Mucosa of rectum (tissue), 2 donors: ENCODE measurements at regions not wholly inside any gene's neighbourhood (a gene's known extent, or its start where the extent isn't known, plus 50 kb on each side); places are given as distances from the start of the nearest gene placed in this dataset.
"Not testable (repeated sequence)": the region's sequence is repeated elsewhere in the genome, so short reads cannot be mapped to it uniquely, and the experiment has no call there.

Source experiments
- H3K27ac ChIP-seq, 2 donors: one replicate each; pipeline ENCODE4 v1.7.0; 2013; ENCODE audit warnings: inconsistent platforms in 2 of 2, low read depth in 2 of 2, low read length in 2 of 2
- H3K27me3 ChIP-seq, 2 donors: one replicate each; pipeline ENCODE4 v1.7.0; 2013; ENCODE audit warnings: low read length in 2 of 2; ENCODE audit not compliant: control insufficient read depth in 2 of 2, insufficient read depth in 2 of 2
- H3K36me3 ChIP-seq, 2 donors: one replicate each; pipeline ENCODE4 v1.7.0; 2013; ENCODE audit warnings: low read length in 2 of 2; ENCODE audit not compliant: control insufficient read depth in 2 of 2, insufficient read depth in 2 of 2
- H3K4me1 ChIP-seq, 2 donors: one replicate each; pipeline ENCODE4 v1.7.0; 2013; ENCODE audit warnings: low read length in 2 of 2, mild to moderate bottlenecking in 1 of 2; ENCODE audit not compliant: control insufficient read depth in 2 of 2, insufficient read depth in 2 of 2
- H3K4me3 ChIP-seq, 2 donors: one replicate each; pipeline ENCODE4 v1.7.0; 2013; ENCODE audit warnings: low read length in 2 of 2
- H3K9ac ChIP-seq, 2 donors: one replicate each; pipeline ENCODE4 v1.7.0; 2013; ENCODE audit warnings: low read length in 2 of 2, low read depth in 1 of 2, mild to moderate bottlenecking in 1 of 2
- H3K9me3 ChIP-seq, 2 donors: one replicate each; pipeline ENCODE4 v1.7.0; 2013; ENCODE audit warnings: low read length in 2 of 2; ENCODE audit not compliant: control insufficient read depth in 2 of 2
- donor health status: healthy.
- donor health status: Normal muscosa, but diverticular disease.

GRCh38 chr7:123327661-123328060, 127.9 kb upstream of the SLC13A1 start:
- H3K4me1 ChIP-seq, result no peaks in the 10 kb centered on the region
- H3K27me3 ChIP-seq, result no peaks in the 10 kb centered on the region
- no peaks in the 10 kb centered on the region for H3K36me3 ChIP-seq
- peaks cover 0 to 9% of the 10 kb centered on the region in 2 donors for H3K9me3 ChIP-seq
- no peak overlapping the region for H3K4me3 ChIP-seq
- no peak overlapping the region for H3K27ac ChIP-seq
- H3K9ac ChIP-seq, result no peak overlapping the region

GRCh38 chr7:123324283-123324682, 124.5 kb upstream of the SLC13A1 start:
- Histone ChIP-seq H3K27ac (no peak overlapping the region), H3K27me3 (no peaks in the 10 kb centered on the region), H3K4me3 (no peak overlapping the region), H3K36me3 (no peaks in the 10 kb centered on the region), H3K9me3 (peaks cover 0 to 9% of the 10 kb centered on the region in 2 donors), H3K4me1 (no peaks in the 10 kb centered on the region), H3K9ac (no peak overlapping the region)

GRCh38 chr7:123323689-123324088, 123.9 kb upstream of the SLC13A1 start:
- Histone ChIP-seq H3K9me3 (peaks cover 0 to 9% of the 10 kb centered on the region in 2 donors), H3K36me3 (no peaks in the 10 kb centered on the region), H3K27me3 (no peaks in the 10 kb centered on the region), H3K4me1 (no peaks in the 10 kb centered on the region), H3K9ac (no peak overlapping the region), H3K4me3 (no peak overlapping the region), H3K27ac (no peak overlapping the region)

GRCh38 chr7:123321578-123321977, 121.8 kb upstream of the SLC13A1 start:
- not testable (repeated sequence) for H3K27me3 ChIP-seq, H3K4me3 ChIP-seq, H3K9ac ChIP-seq, H3K4me1 ChIP-seq, H3K9me3 ChIP-seq, H3K27ac ChIP-seq, H3K36me3 ChIP-seq

- Histone ChIP-seq H3K4me1 (no peaks in the 10 kb centered on the region), H3K27ac (no peak overlapping the region), H3K4me3 (no peak overlapping the region), H3K9me3 (peaks cover 0 to 9% of the 10 kb centered on the region in 2 donors), H3K36me3 (no peaks in the 10 kb centered on the region), H3K9ac (no peak overlapping the region), H3K27me3 (no peaks in the 10 kb centered on the region)
Observed at GRCh38 chr7:123319911-123320310, 120.1 kb upstream of the SLC13A1 start.

GRCh38 chr7:123314886-123315285, 115.1 kb upstream of the SLC13A1 start:
- H3K9me3 ChIP-seq, result no peaks in the 10 kb centered on the region
- no peak overlapping the region for H3K4me3 ChIP-seq
- no peaks in the 10 kb centered on the region for H3K4me1 ChIP-seq
- H3K9ac ChIP-seq, result no peak overlapping the region
- no peaks in the 10 kb centered on the region for H3K36me3 ChIP-seq
- no peak overlapping the region for H3K27ac ChIP-seq
- no peaks in the 10 kb centered on the region for H3K27me3 ChIP-seq

- Histone ChIP-seq H3K27me3 (no peaks in the 10 kb centered on the region), H3K4me3 (no peak overlapping the region), H3K9ac (no peak overlapping the region), H3K27ac (no peak overlapping the region), H3K9me3 (no peaks in the 10 kb centered on the region), H3K36me3 (no peaks in the 10 kb centered on the region), H3K4me1 (no peaks in the 10 kb centered on the region)
Observed at GRCh38 chr7:123308254-123308951, 108.6 kb upstream of the SLC13A1 start.

GRCh38 chr7:123305840-123306375, 106.1 kb upstream of the SLC13A1 start:
- Histone ChIP-seq H3K36me3 (no peaks in the 10 kb centered on the region), H3K9ac (no peak overlapping the region), H3K4me1 (no peaks in the 10 kb centered on the region), H3K4me3 (no peak overlapping the region), H3K27me3 (no peaks in the 10 kb centered on the region), H3K27ac (no peak overlapping the region), H3K9me3 (no peaks in the 10 kb centered on the region)

GRCh38 chr7:123303926-123304325, 104.2 kb upstream of the SLC13A1 start:
- H3K27ac ChIP-seq, result no peak overlapping the region
- H3K4me3 ChIP-seq, result no peak overlapping the region
- H3K9ac ChIP-seq, result no peak overlapping the region
- H3K9me3 ChIP-seq, result no peaks in the 10 kb centered on the region
- no peaks in the 10 kb centered on the region for H3K27me3 ChIP-seq
- H3K36me3 ChIP-seq, result no peaks in the 10 kb centered on the region
- H3K4me1 ChIP-seq, result no peaks in the 10 kb centered on the region

GRCh38 chr7:123296965-123297364, 97.2 kb upstream of the SLC13A1 start:
- no peak overlapping the region for H3K9ac ChIP-seq
- no peaks in the 10 kb centered on the region for H3K9me3 ChIP-seq
- H3K27me3 ChIP-seq, result no peaks in the 10 kb centered on the region
- H3K36me3 ChIP-seq, result no peaks in the 10 kb centered on the region
- H3K27ac ChIP-seq, result no peak overlapping the region
- no peak overlapping the region for H3K4me3 ChIP-seq
- peaks cover 0 to 2% of the 10 kb centered on the region in 2 donors for H3K4me1 ChIP-seq
